ENCODE measurements at regions not wholly inside any gene's neighbourhood (a gene's known extent, or its start where the extent isn't known, plus 50 kb on each side); places are given as distances from the start of the nearest gene placed in this dataset.

DNA sequence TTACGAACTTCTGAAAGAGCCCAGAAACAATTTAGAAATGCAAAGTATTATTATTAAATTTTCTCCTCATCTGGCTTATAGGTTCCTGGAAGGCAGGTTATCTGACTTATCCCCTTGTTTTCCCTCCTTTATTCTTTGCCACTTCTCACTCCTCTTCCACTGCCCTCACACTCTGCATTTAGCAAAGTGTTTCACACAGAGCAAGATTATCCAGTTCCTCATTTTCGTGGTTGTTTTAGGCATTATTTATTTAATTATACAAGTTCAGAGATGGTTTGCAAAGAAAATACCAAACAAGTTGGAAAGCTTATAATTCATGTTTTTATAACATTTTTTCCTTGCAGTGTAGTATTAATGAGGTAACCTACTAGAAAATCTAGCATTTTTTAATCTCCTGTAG is 544.9 kb downstream of the NSUN3 start:
- TF ChIP-seq, protein P1, sequence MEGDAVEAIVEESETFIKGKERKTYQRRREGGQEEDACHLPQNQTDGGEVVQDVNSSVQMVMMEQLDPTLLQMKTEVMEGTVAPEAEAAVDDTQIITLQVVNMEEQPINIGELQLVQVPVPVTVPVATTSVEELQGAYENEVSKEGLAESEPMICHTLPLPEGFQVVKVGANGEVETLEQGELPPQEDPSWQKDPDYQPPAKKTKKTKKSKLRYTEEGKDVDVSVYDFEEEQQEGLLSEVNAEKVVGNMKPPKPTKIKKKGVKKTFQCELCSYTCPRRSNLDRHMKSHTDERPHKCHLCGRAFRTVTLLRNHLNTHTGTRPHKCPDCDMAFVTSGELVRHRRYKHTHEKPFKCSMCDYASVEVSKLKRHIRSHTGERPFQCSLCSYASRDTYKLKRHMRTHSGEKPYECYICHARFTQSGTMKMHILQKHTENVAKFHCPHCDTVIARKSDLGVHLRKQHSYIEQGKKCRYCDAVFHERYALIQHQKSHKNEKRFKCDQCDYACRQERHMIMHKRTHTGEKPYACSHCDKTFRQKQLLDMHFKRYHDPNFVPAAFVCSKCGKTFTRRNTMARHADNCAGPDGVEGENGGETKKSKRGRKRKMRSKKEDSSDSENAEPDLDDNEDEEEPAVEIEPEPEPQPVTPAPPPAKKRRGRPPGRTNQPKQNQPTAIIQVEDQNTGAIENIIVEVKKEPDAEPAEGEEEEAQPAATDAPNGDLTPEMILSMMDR (IDR thresholded peaks at IDR 0.05), result no peak
- no peak for TF ChIP-seq EZH2 (IDR thresholded peaks at IDR 0.05; ENCODE audit: borderline replicate concordance, insufficient read depth, low read depth, low read length, poor library complexity, severe bottlenecking)

Measured in B cell (primary cell).